GM21390 (cell line): ENCODE measurements at regions not wholly inside any gene's neighbourhood (a gene's known extent, or its start where the extent isn't known, plus 50 kb on each side); places are given as distances from the start of the nearest gene placed in this dataset.
A peak's percentile ranks its signal among the peaks of the same experiment; 100 is the strongest.

Source experiments
- ATAC-seq: cut with Tn5 transposase; IDR thresholded peaks from one replicate; pipeline ENCODE4 v1.9.1; 2021; ENCODE audit not compliant: unreplicated experiment

- ATAC-seq, result no peak
These were observed 96.6 kb upstream of the POU2AF2 start for GRCh38 chr11:111148953-111149352.

GRCh38 chr11:111148121-111148520 is 97.4 kb upstream of the POU2AF2 start:
- ATAC-seq, result no peak

GRCh38 chr11:111137846-111138245 is 107.7 kb upstream of the POU2AF2 start:
- no peak for ATAC-seq

GRCh38 chr11:111135778-111136570 is 109.6 kb upstream of the POU2AF2 start:
- ATAC-seq, result no peak

- ATAC-seq, result no peak
These were observed 110.4 kb upstream of the POU2AF2 start for GRCh38 chr11:111135101-111135500.

- ATAC-seq, result no peak
These were observed 117.3 kb upstream of the POU2AF2 start for GRCh38 chr11:111128076-111128870.

- ATAC-seq, result no peak
These were observed 120.8 kb upstream of the POU2AF2 start for GRCh38 chr11:111124724-111125123.

GRCh38 chr11:111123463-111124398 is 121.8 kb upstream of the POU2AF2 start:
- peak; percentile 66 for ATAC-seq

GRCh38 chr11:111120696-111121302 is 124.7 kb upstream of the POU2AF2 start:
- no peak for ATAC-seq

- ATAC-seq, result no peak
These were observed 125.4 kb upstream of the POU2AF2 start for GRCh38 chr11:111120161-111120560.

GRCh38 chr11:111119751-111120150 is 125.8 kb upstream of the POU2AF2 start:
- no peak for ATAC-seq

GRCh38 chr11:111115890-111116289 is 129.6 kb upstream of the POU2AF2 start:
- no peak for ATAC-seq

GRCh38 chr11:111114091-111114490 is 131.4 kb upstream of the POU2AF2 start:
- no peak for ATAC-seq

GRCh38 chr11:111112614-111113013 is 132.9 kb upstream of the POU2AF2 start:
- ATAC-seq, result no peak

- ATAC-seq, result no peak
These were observed 138.0 kb upstream of the POU2AF2 start for GRCh38 chr11:111107501-111107900.

- ATAC-seq, result no peak
These were observed 138.9 kb upstream of the POU2AF2 start for GRCh38 chr11:111106641-111107040.

GRCh38 chr11:111105566-111105965 is 140.0 kb upstream of the POU2AF2 start:
- ATAC-seq, result no peak

GRCh38 chr11:111104185-111104584 is 141.3 kb upstream of the POU2AF2 start:
- no peak for ATAC-seq

- ATAC-seq, result no peak
These were observed 143.6 kb upstream of the POU2AF2 start for GRCh38 chr11:111101881-111102280.

GRCh38 chr11:111099028-111099713 is 146.4 kb upstream of the POU2AF2 start:
- no peak for ATAC-seq
